GM12873 (cell line): ENCODE measurements at regions not wholly inside any gene's neighbourhood (a gene's known extent, or its start where the extent isn't known, plus 50 kb on each side); places are given as distances from the start of the nearest gene placed in this dataset.

ENCODE experiments used
- TF ChIP-seq, protein P1 (sequence below): IDR thresholded peaks from 2 replicates; pipeline ENCODE4 v1.5.1; 2012; ENCODE audit warnings: low read depth, mild to moderate bottlenecking, moderate library complexity, low read length, control low read depth; ENCODE audit not compliant: insufficient read depth; ENCODE audit errors: missing control alignments

DNA sequence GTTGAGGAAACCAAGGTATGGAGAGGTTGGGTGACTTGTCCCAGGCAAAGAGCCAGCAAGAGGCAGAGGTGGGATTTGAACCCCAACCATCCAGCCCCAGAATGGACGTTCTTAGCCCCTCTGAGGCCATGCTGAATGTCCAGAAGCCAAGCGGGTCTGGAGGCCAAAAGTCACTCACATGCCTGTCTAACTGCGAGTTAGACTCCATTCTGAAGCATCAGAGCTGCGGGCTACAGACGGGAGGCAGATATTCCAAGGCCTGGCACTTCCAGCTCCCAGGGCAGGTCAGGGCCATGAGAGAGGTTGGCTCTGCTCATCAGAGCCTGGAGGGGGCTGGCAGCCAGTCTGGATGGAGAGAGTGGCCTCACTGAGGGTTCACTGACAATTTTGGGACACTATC is 616.5 kb downstream of the BRD1 start:
- TF ChIP-seq, protein P1, sequence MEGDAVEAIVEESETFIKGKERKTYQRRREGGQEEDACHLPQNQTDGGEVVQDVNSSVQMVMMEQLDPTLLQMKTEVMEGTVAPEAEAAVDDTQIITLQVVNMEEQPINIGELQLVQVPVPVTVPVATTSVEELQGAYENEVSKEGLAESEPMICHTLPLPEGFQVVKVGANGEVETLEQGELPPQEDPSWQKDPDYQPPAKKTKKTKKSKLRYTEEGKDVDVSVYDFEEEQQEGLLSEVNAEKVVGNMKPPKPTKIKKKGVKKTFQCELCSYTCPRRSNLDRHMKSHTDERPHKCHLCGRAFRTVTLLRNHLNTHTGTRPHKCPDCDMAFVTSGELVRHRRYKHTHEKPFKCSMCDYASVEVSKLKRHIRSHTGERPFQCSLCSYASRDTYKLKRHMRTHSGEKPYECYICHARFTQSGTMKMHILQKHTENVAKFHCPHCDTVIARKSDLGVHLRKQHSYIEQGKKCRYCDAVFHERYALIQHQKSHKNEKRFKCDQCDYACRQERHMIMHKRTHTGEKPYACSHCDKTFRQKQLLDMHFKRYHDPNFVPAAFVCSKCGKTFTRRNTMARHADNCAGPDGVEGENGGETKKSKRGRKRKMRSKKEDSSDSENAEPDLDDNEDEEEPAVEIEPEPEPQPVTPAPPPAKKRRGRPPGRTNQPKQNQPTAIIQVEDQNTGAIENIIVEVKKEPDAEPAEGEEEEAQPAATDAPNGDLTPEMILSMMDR = no peak

DNA sequence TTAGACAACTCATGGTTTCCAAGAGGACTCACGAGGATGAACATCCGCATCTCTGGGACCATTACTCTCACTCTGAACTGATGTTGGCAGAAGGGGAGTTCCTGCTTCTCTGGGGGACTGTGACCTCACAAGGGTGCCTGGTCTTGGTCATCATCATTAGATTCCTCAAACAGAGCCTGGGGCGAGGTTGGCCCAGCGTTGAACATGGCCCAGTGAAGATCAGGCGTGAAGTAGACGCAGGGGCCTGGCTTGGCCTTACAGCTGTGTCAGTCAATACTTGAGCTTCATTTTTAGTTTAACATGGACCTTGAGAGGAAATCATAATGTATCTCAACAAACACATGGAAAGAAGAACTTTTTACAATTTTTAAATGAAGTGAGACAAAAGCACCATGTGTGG is 617.1 kb downstream of the BRD1 start:
- TF ChIP-seq, protein P1 = no peak

DNA sequence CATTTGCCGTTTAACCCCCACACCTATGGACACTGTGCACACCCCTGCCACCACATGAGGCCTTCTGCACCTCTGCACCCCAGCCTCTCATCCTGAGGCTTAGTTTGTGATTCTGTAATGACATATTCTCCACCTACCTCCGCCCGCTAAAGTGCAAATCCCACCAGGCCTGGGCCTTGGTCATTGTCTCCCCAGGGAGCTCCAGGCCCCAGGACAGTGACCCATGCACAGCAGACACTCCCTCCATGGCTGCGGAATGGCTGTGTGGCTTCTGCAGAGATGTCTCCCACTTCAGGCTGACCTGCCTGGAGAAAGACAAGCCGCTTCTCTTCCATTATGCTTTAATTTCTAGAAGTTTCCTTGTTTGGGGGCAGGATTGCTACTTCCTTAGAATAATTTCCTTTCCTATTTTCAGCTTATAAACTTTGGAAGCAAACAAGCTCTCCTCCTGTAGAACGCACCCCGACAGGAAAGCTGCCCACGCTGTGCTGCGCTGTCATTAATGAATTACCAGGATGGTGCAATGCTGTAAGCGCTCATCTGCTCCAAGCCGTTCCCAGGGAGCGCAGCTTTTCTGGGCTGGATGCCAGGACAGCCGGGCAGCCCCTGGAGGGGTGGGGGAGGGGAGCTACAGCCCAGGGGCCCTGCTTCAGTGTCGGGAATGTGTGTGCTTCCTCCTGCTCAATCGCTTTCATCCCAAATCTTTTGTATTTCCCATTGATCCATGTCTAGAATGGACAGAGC is 618.0 kb downstream of the BRD1 start:
- TF ChIP-seq, protein P1 = no peak

DNA sequence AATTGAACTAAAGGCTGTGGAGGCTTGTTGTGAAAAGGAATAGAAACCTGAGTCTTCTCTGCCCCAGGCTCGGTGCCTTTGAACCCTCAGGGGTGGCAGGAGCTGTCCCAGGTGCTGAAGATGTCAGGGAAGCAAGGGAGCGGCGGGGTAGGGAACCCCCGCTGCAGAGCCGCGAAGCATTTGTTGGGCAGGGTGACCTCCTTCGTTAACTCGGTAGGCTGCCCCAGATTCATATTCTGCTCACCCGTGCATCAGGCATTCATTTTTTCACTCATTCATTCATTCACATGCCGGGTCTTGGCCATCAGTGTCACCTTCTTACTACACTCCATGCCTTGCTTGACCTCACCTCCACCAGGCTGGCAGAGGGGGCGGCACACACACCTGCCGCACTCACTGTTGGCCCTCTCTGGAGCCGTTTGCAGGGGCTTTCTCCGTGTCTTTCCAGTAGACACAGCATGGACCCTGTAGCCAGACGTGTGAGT is 618.9 kb downstream of the BRD1 start:
- TF ChIP-seq, protein P1 = no peak

DNA sequence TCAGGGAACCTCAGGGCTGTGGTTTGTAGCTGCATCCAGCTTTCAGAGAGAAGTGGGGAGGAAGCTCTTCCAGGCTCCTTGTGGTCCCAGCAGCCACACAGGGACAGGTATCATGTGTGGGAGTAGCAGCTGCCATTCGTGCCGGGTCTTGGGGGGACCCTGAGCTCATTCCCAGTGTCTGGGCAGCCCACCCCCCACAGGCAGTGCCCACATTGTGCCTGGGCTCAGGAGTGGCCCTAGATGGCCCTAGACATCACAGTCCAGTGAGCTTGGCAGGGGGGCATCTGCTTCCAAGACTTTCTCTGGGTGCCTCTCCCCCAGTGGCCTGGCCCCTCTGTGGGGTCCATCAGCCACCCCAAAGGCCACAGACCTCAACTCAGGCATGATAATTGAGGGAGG is 619.7 kb downstream of the BRD1 start:
- TF ChIP-seq, protein P1 = no peak

DNA sequence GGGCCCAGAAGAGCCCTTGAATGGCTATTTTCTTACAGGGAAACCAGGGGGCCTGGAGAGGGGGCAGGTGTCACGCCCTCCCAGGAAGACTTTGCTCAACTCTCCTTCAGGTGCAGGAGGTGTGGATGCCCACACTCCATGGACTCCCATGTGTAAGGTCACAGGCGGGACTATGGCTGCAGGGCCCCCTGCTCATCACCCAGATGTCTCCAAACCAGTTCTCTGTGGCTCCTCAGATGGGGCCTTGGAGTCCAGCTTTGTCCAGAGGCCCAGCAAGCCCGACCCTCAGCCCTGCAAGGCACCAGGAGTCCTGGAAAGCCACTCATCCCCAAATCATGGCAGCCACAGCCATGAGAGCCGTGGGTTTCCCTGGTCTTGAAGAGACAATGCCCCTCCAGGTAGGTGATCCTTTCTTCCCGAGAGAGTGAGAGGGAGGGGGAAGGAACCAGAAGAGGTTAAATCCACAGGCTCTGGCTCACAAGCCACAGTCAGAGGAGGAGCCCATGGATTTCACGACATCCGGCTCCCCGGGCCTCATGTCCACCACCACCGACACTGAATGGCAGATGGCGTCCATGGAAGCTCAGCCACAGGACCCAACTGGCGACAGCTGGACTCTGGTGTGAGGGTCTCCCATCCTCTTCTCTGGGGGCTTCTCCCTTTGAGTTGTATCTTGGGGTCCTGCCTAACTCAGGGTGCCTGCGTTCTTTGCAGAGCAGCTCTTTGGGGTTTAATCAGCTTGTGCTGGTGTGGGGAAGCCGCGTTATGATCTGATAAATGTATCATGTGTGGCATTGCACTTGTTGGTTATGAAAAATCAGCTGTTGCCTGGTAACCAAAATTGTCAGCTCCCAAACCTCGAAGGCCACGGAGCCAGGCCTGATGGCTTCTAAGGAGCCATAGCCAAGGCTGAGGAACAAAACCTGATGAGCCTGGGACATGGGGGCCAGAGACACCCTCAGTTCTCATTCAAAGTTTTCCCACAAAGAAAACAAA is 620.4 kb downstream of the BRD1 start:
- TF ChIP-seq, protein P1 = no peak

DNA sequence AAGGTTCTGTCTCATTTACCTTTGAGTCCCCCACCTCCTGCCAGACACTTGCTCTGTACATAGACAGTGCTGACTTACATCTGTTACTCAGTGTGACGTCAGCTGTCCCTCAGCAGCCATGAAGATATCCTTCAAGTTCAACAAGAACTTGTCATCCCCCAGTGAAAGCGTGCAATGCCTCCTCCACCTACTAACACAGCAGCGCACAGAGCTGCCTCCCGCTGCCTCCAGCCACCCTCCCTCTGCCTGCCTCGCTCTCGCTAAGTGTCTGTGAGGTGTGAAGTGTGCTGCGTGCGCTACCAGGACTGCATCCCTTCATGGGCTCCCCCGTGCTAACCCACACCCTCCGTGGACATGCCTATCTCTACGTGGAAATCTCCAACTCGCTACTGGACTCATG is 621.4 kb downstream of the BRD1 start:
- TF ChIP-seq, protein P1 = no peak
